Neural cell (in vitro differentiated cells): ENCODE measurements at regions not wholly inside any gene's neighbourhood (a gene's known extent, or its start where the extent isn't known, plus 50 kb on each side); places are given as distances from the start of the nearest gene placed in this dataset.

Experiments
- H2AFZ ChIP-seq: fragments of 200-600, 300-800 bp; sonication (generic), shearing (Covaris generic); 2 replicates; pipeline ENCODE4 v1.6.0; 2014; ENCODE audit warnings: low read depth, mild to moderate bottlenecking, antibody characterized with exemption, low read length, moderate library complexity
- H3F3A ChIP-seq: fragments of 200-600 bp; shearing (Covaris generic); 2 replicates; pipeline ENCODE4 v1.6.1; 2016; ENCODE audit warnings: mild to moderate bottlenecking, moderate library complexity, mixed read lengths, antibody characterized with exemption, low read length; ENCODE audit not compliant: insufficient read depth, poor library complexity, severe bottlenecking
- H3K27ac ChIP-seq: fragments of 200-600, 300-800 bp; sonication (generic), shearing (Covaris generic); 2 replicates; pipeline ENCODE4 v1.5.1; 2014; ENCODE audit warnings: mild to moderate bottlenecking, low read length, moderate library complexity
- H3K27me3 ChIP-seq: fragments of 300-800, 200-600 bp; sonication (generic), shearing (Covaris generic); 2 replicates; pipeline ENCODE4 v1.6.0; 2014; ENCODE audit warnings: mild to moderate bottlenecking, low read depth, low read length, moderate library complexity; ENCODE audit not compliant: insufficient read depth
- H3K36me3 ChIP-seq: fragments of 300-800, 200-600 bp; sonication (generic), shearing (Covaris generic); 2 replicates; pipeline ENCODE4 v1.5.1; 2014; ENCODE audit warnings: mild to moderate bottlenecking, antibody characterized with exemption, low read length, moderate library complexity; ENCODE audit not compliant: insufficient read depth
- H3K4me2 ChIP-seq: fragments of 300-800, 200-600 bp; sonication (generic), shearing (Covaris generic); 2 replicates; pipeline ENCODE4 v1.6.0; 2014; ENCODE audit warnings: mild to moderate bottlenecking, low read length
- H3K4me3 ChIP-seq: fragments of 300-800, 200-600 bp; sonication (generic), shearing (Covaris generic); 2 replicates; pipeline ENCODE4 v1.5.1; 2014; ENCODE audit warnings: mild to moderate bottlenecking, low read length, moderate library complexity
- H3K79me2 ChIP-seq: fragments of 200-600 bp; shearing (Covaris generic); replicated peaks from 2 replicates; pipeline ENCODE4 v1.6.0; 2014; ENCODE audit warnings: mild to moderate bottlenecking, low read length, moderate library complexity; ENCODE audit not compliant: insufficient read depth
- H3K9ac ChIP-seq: fragments of 300-800, 200-600 bp; sonication (generic), shearing (Covaris generic); 2 replicates; pipeline ENCODE4 v1.6.1; 2016; ENCODE audit warnings: mild to moderate bottlenecking, low read length, mixed read lengths
- H3K9me2 ChIP-seq: fragments of 200-600 bp; shearing (Covaris generic); 2 replicates; pipeline ENCODE4 v1.6.1; 2016; ENCODE audit warnings: mild to moderate bottlenecking, low read length, mixed read lengths; ENCODE audit not compliant: insufficient read depth
- H3K9me3 ChIP-seq: fragments of 200-600, 300-800 bp; sonication (generic), shearing (Covaris generic); 2 replicates; pipeline ENCODE4 v1.6.1; 2016; ENCODE audit warnings: mild to moderate bottlenecking, mixed run types, low read length, moderate library complexity, mixed read lengths
- H4K20me1 ChIP-seq: fragments of 200-600 bp; shearing (Covaris generic); 2 replicates; pipeline ENCODE4 v1.6.1; 2016; ENCODE audit warnings: mild to moderate bottlenecking, mixed run types; ENCODE audit not compliant: insufficient read depth
- CTCF ChIP-seq: fragments of 450-650 bp; IDR thresholded peaks from 2 replicates; pipeline ENCODE4 v1.5.1; 2014; ENCODE audit warnings: antibody characterized with exemption, mild to moderate bottlenecking, moderate library complexity; ENCODE audit not compliant: poor library complexity, severe bottlenecking
- EP300 ChIP-seq: fragments of 450-650 bp; conservative IDR thresholded peaks from 2 replicates; pipeline ENCODE4 v1.6.1; 2014; ENCODE audit warnings: antibody characterized with exemption, mild to moderate bottlenecking, moderate library complexity; ENCODE audit not compliant: poor library complexity, severe bottlenecking
- EZH2 ChIP-seq: fragments of 200-600, 300-800 bp; shearing (Covaris generic), sonication (generic); IDR thresholded peaks from 2 replicates; pipeline ENCODE4 v1.6.1; 2014; ENCODE audit warnings: antibody characterized with exemption, low read length, borderline replicate concordance, mild to moderate bottlenecking; ENCODE audit not compliant: insufficient read depth, poor library complexity, severe bottlenecking
- MXI1 ChIP-seq: fragments of 450-650 bp; conservative IDR thresholded peaks from 2 replicates; pipeline ENCODE4 v1.6.1; 2014; ENCODE audit warnings: antibody characterized with exemption, mild to moderate bottlenecking; ENCODE audit not compliant: poor library complexity, severe bottlenecking
- POLR2AphosphoS5 ChIP-seq: IDR thresholded peaks from 2 replicates; pipeline ENCODE4 v1.6.1; 2012
- RAD21 ChIP-seq: fragments of 450-650 bp; conservative IDR thresholded peaks from 2 replicates; pipeline ENCODE4 v1.6.1; 2014; ENCODE audit warnings: antibody characterized with exemption, mild to moderate bottlenecking, moderate library complexity
- REST ChIP-seq: IDR thresholded peaks from 2 replicates; pipeline ENCODE4 v1.6.1; 2012; ENCODE audit warnings: borderline replicate concordance
- SMC3 ChIP-seq: fragments of 450-650 bp; conservative IDR thresholded peaks from 2 replicates; pipeline ENCODE4 v1.6.1; 2014; ENCODE audit warnings: antibody characterized with exemption, mild to moderate bottlenecking, moderate library complexity; ENCODE audit not compliant: poor library complexity
- TAF1 ChIP-seq: IDR thresholded peaks from 2 replicates; pipeline ENCODE4 v1.6.1; 2012; ENCODE audit warnings: low read depth

- Histone ChIP-seq H3K9ac (no peak overlapping the region), H3K27me3 (no peaks in the 10 kb centered on the region)
These were observed 62.3 kb downstream of the IGLL5 start for GRCh38 chr22:22949953-22950352.

GRCh38 chr22:22951035-22951434, 63.4 kb downstream of the IGLL5 start:
- no peak for TF ChIP-seq RAD21
- no peak for TF ChIP-seq CTCF
- TF ChIP-seq EZH2: no peak
- TF ChIP-seq POLR2AphosphoS5: no peak
- no peak for TF ChIP-seq SMC3
- no peak for TF ChIP-seq TAF1
- TF ChIP-seq EP300: no peak
- no peak for TF ChIP-seq REST
- no peak for TF ChIP-seq MXI1
- no peaks in the 10 kb centered on the region for H3K79me2 ChIP-seq
- no peak overlapping the region for H3K9ac ChIP-seq
- H3F3A ChIP-seq: no peaks in the 10 kb centered on the region
- no peaks in the 10 kb centered on the region for H3K9me3 ChIP-seq
- no peak overlapping the region for H3K27ac ChIP-seq
- H3K4me3 ChIP-seq: no peak overlapping the region
- no peaks in the 10 kb centered on the region for H3K27me3 ChIP-seq
- H4K20me1 ChIP-seq: no peaks in the 10 kb centered on the region
- no peak overlapping the region for H3K4me2 ChIP-seq
- no peak overlapping the region for H2AFZ ChIP-seq
- no peaks in the 10 kb centered on the region for H3K36me3 ChIP-seq
- H3K9me2 ChIP-seq: no peaks in the 10 kb centered on the region

More at GRCh38 chr22:22949953-22950352, 62.3 kb downstream of the IGLL5 start:
- Histone ChIP-seq H3K9me3 (no peaks in the 10 kb centered on the region), H3K27ac (no peak overlapping the region), H3K4me2 (no peak overlapping the region), H3K4me3 (no peak overlapping the region), H3F3A (no peaks in the 10 kb centered on the region), H3K79me2 (no peaks in the 10 kb centered on the region), H4K20me1 (no peaks in the 10 kb centered on the region), H2AFZ (no peak overlapping the region), H3K36me3 (no peaks in the 10 kb centered on the region), H3K9me2 (no peaks in the 10 kb centered on the region)
- TF ChIP-seq EZH2 (no peak), SMC3 (no peak), RAD21 (no peak), TAF1 (no peak)
